Nephron progenitor cell (in vitro differentiated cells): ENCODE measurements at regions not wholly inside any gene's neighbourhood (a gene's known extent, or its start where the extent isn't known, plus 50 kb on each side); places are given as distances from the start of the nearest gene placed in this dataset.

ENCODE experiments used
- DNase-seq: peaks from one replicate; pipeline ENCODE4 v3.0.0; 2021
- H3K27ac Mint-ChIP-seq: 2 replicates; pipeline ENCODE4 v1.8.0; 2021; ENCODE audit warnings: mild to moderate bottlenecking, moderate library complexity, mixed read lengths
- H3K27me3 Mint-ChIP-seq: 2 replicates; pipeline ENCODE4 v1.8.0; 2021; ENCODE audit warnings: mild to moderate bottlenecking, low read depth, mixed read lengths; ENCODE audit not compliant: poor library complexity
- H3K36me3 Mint-ChIP-seq: 2 replicates; pipeline ENCODE4 v1.8.0; 2021; ENCODE audit warnings: low read depth, mixed read lengths
- H3K4me1 Mint-ChIP-seq: 2 replicates; pipeline ENCODE4 v1.8.0; 2021; ENCODE audit warnings: mixed read lengths
- H3K4me3 Mint-ChIP-seq: 2 replicates; pipeline ENCODE4 v1.8.0; 2021; ENCODE audit warnings: mild to moderate bottlenecking, moderate library complexity, mixed read lengths
- H3K9me3 Mint-ChIP-seq: 2 replicates; pipeline ENCODE4 v1.8.0; 2021; ENCODE audit warnings: mild to moderate bottlenecking, moderate library complexity, mixed read lengths
- TF ChIP-seq, protein P1 (sequence below): fragments of 200-600 bp; sonication (generic); IDR thresholded peaks from 2 replicates; pipeline ENCODE4 v1.5.0; 2021; ENCODE audit warnings: antibody characterized with exemption

DNA sequence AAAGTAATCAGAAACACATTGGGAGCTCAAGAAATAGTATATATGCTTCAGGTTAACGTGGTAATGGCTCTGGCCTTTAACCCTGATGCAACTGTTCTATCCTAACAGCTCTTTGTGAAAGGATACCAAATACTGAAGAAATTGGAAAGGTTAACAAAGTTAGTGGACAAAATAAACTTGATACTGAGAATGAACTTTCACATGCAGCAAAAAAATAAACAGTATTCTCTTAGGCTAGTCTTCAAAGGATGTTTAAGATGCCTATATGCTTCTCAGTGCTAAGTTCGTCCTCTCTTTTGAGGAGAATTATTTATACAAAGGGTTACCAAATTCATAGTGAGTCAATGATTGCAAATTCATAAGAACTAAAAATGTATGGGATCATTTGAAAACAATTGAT, 256.2 kb upstream of the FERD3L start:
- Mint-ChIP-seq H3K27me3 (no peaks in the 10 kb centered on the region), H3K36me3 (peaks cover 5% of the 10 kb centered on the region), H3K9me3 (peaks cover 4% of the 10 kb centered on the region), H3K4me1 (peaks cover 30% of the 10 kb centered on the region), H3K27ac (no peak overlapping the region), H3K4me3 (no peak overlapping the region)
- TF ChIP-seq, protein P1, sequence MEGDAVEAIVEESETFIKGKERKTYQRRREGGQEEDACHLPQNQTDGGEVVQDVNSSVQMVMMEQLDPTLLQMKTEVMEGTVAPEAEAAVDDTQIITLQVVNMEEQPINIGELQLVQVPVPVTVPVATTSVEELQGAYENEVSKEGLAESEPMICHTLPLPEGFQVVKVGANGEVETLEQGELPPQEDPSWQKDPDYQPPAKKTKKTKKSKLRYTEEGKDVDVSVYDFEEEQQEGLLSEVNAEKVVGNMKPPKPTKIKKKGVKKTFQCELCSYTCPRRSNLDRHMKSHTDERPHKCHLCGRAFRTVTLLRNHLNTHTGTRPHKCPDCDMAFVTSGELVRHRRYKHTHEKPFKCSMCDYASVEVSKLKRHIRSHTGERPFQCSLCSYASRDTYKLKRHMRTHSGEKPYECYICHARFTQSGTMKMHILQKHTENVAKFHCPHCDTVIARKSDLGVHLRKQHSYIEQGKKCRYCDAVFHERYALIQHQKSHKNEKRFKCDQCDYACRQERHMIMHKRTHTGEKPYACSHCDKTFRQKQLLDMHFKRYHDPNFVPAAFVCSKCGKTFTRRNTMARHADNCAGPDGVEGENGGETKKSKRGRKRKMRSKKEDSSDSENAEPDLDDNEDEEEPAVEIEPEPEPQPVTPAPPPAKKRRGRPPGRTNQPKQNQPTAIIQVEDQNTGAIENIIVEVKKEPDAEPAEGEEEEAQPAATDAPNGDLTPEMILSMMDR, result no peak
- DNase-seq, result no peak

- Mint-ChIP-seq H3K36me3 (peaks cover 5% of the 10 kb centered on the region), H3K4me1 (peaks cover 29% of the 10 kb centered on the region), H3K27me3 (no peaks in the 10 kb centered on the region), H3K27ac (no peak overlapping the region), H3K9me3 (peaks cover 4% of the 10 kb centered on the region), H3K4me3 (no peak overlapping the region)
- TF ChIP-seq, protein P1, result no peak
- DNase-seq, result no peak
Observed at GRCh38 chr7:19400758-19401254, 255.6 kb upstream of the FERD3L start.

- Mint-ChIP-seq H3K4me1 (peaks cover 17% of the 10 kb centered on the region), H3K27ac (no peak overlapping the region), H3K4me3 (no peak overlapping the region), H3K36me3 (peaks cover 5% of the 10 kb centered on the region), H3K27me3 (no peaks in the 10 kb centered on the region), H3K9me3 (peaks cover 4% of the 10 kb centered on the region)
- TF ChIP-seq, protein P1, result no peak
- DNase-seq, result no peak
Observed at GRCh38 chr7:19397911-19398310, 252.7 kb upstream of the FERD3L start.

GRCh38 chr7:19392246-19392645, 247.0 kb upstream of the FERD3L start:
- Mint-ChIP-seq H3K27ac (peak overlapping the region; percentile 66), H3K4me1 (peaks cover 22% of the 10 kb centered on the region), H3K36me3 (peaks cover 14% of the 10 kb centered on the region), H3K9me3 (peaks cover 9% of the 10 kb centered on the region), H3K27me3 (no peaks in the 10 kb centered on the region), H3K4me3 (no peak overlapping the region)
- TF ChIP-seq, protein P1, result no peak
- DNase-seq, result no peak

DNA sequence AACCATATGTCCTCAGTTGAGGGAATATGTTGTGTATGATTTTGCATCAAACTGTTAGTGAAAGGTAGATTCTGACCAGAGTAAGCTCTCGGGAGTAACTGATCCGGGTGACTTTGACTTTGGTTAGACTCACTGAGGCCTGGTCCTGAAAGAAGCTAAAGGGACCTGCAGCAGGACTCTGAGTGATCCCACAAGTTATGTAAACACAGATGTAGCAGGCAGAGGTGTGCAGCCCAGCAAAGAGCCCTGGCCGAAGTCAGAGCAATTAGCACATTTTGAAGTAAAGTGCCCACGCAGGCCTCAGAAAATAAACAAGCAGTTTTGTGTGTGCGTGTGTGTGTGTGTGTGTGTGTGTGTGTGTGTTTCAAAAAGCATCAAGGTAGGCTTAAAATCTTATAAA, 245.6 kb upstream of the FERD3L start:
- Mint-ChIP-seq H3K36me3 (peaks cover 14% of the 10 kb centered on the region), H3K27ac (peak overlapping the region; percentile 48), H3K4me1 (peaks cover 22% of the 10 kb centered on the region), H3K27me3 (no peaks in the 10 kb centered on the region), H3K9me3 (peaks cover 9% of the 10 kb centered on the region), H3K4me3 (no peak overlapping the region)
- DNase-seq, result no peak
- TF ChIP-seq, protein P1, result no peak

DNA sequence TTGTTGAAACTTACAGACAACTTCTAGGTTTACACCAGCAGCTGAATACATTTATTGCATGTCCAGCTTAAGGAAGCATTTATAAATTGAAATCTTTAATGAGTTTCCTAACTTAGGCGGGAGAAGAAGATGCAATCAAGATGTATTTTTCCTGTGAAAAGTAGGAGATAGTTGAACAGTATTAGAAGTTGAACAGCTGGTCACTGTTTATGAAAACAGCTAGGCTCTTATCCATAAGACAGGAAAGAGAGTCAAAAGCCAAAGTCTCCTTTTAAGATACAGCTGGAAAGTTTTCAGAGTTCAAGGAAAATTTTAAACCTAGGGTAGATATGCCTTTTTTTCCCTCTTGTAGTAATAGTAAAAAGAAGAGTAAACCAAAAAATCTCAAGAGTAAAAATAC, 236.1 kb upstream of the FERD3L start:
- H3K27ac Mint-ChIP-seq, result no peak overlapping the region
- DNase-seq, result no peak
- TF ChIP-seq, protein P1, result no peak
- H3K4me1 Mint-ChIP-seq, result peaks cover 56% of the 10 kb centered on the region
- H3K36me3 Mint-ChIP-seq, result peaks cover 5% of the 10 kb centered on the region
- no peak overlapping the region for H3K4me3 Mint-ChIP-seq
- H3K9me3 Mint-ChIP-seq, result peaks cover 4% of the 10 kb centered on the region
- H3K27me3 Mint-ChIP-seq, result no peaks in the 10 kb centered on the region
